Neural progenitor cell (in vitro differentiated cells): ENCODE measurements at regions not wholly inside any gene's neighbourhood (a gene's known extent, or its start where the extent isn't known, plus 50 kb on each side); places are given as distances from the start of the nearest gene placed in this dataset.

Source experiments
- DNase-seq: peaks from one replicate; pipeline ENCODE4 v3.0.0-alpha.2; 2016; ENCODE audit warnings: low spot score
- H2AFZ ChIP-seq: fragments of 200-600 bp; sonication (generic); replicated peaks from 2 replicates; pipeline ENCODE4 v1.6.1; 2016; ENCODE audit warnings: antibody characterized with exemption
- H3F3A ChIP-seq: fragments of 200-600 bp; sonication (generic); 2 replicates; pipeline ENCODE4 v1.6.1; 2016; ENCODE audit warnings: antibody characterized with exemption, low read depth
- H3K27ac ChIP-seq: fragments of 200-600 bp; sonication (generic); 2 replicates; pipeline ENCODE4 v1.5.1; 2016; ENCODE audit warnings: mild to moderate bottlenecking
- H3K27me3 ChIP-seq: fragments of 200-600 bp; sonication (generic); 2 replicates; pipeline ENCODE4 v1.6.1; 2016; ENCODE audit warnings: mild to moderate bottlenecking, moderate library complexity
- H3K36me3 ChIP-seq: fragments of 200-600 bp; sonication (generic); 2 replicates; pipeline ENCODE4 v1.5.1; 2016
- H3K4me1 ChIP-seq: fragments of 200-600 bp; sonication (generic); 2 replicates; pipeline ENCODE4 v1.6.1; 2016; ENCODE audit warnings: mixed run types
- H3K4me2 ChIP-seq: fragments of 200-600 bp; sonication (generic); 2 replicates; pipeline ENCODE4 v1.6.1; 2016
- H3K4me3 ChIP-seq: fragments of 200-600 bp; sonication (generic); 2 replicates; pipeline ENCODE4 v1.5.1; 2016
- H3K79me2 ChIP-seq: fragments of 200-600 bp; sonication (generic); 2 replicates; pipeline ENCODE4 v1.6.1; 2016; ENCODE audit warnings: low read depth
- H3K9ac ChIP-seq: fragments of 200-600 bp; sonication (generic); 2 replicates; pipeline ENCODE4 v1.6.1; 2016
- H3K9me3 ChIP-seq: fragments of 200-600 bp; sonication (generic); 2 replicates; pipeline ENCODE4 v1.5.1; 2016; ENCODE audit warnings: low read depth
- H4K20me1 ChIP-seq: fragments of 200-600 bp; sonication (generic); 2 replicates; pipeline ENCODE4 v1.6.1; 2016; ENCODE audit warnings: low read depth
- H3K27ac Mint-ChIP-seq: 3 replicates; pipeline ENCODE4 v1.8.0; 2021; ENCODE audit warnings: mixed read lengths
- H3K27me3 Mint-ChIP-seq: 2 replicates; pipeline ENCODE4 v1.8.0; 2022; ENCODE audit warnings: low read depth, mild to moderate bottlenecking, inconsistent platforms, moderate library complexity, mixed read lengths; ENCODE audit not compliant: insufficient read depth
- H3K36me3 Mint-ChIP-seq: 3 replicates; pipeline ENCODE4 v1.8.0; 2021; ENCODE audit warnings: mixed read lengths
- H3K4me1 Mint-ChIP-seq: 3 replicates; pipeline ENCODE4 v1.8.0; 2021; ENCODE audit warnings: mixed read lengths
- H3K4me3 Mint-ChIP-seq: 3 replicates; pipeline ENCODE4 v1.8.0; 2021; ENCODE audit warnings: mild to moderate bottlenecking, moderate library complexity, mixed read lengths
- H3K9me3 Mint-ChIP-seq: 3 replicates; pipeline ENCODE4 v1.8.0; 2020; ENCODE audit warnings: mixed read lengths
- CTCF ChIP-seq: fragments of 200-600 bp; sonication (generic); IDR thresholded peaks from 2 replicates; pipeline ENCODE4 v1.5.1; 2017; ENCODE audit warnings: antibody characterized with exemption, mild to moderate bottlenecking
- EZH2 ChIP-seq: fragments of 200-600 bp; sonication (generic); IDR thresholded peaks from 2 replicates; pipeline ENCODE4 v1.6.1; 2017; ENCODE audit warnings: antibody characterized with exemption, mild to moderate bottlenecking, moderate library complexity
- EZH2phosphoT487 ChIP-seq: fragments of 200-600 bp; sonication (generic); IDR thresholded peaks from 2 replicates; pipeline ENCODE4 v1.6.1; 2017; ENCODE audit warnings: antibody characterized with exemption

- Histone ChIP-seq H3K4me2 (no peak overlapping the region), H3K27ac (no peak overlapping the region)
- peaks cover 6% of the 10 kb centered on the region for H3K4me1 Mint-ChIP-seq
Observed at GRCh38 chr4:97015301-97015700, 1128.0 kb downstream of the STPG2 start.

GRCh38 chr4:97016186-97016907 is 1126.9 kb downstream of the STPG2 start:
- no peaks in the 10 kb centered on the region for H3K27me3 ChIP-seq
- H4K20me1 ChIP-seq = no peaks in the 10 kb centered on the region
- H3K36me3 ChIP-seq = no peaks in the 10 kb centered on the region
- H3K9ac ChIP-seq = no peak overlapping the region
- H3K4me2 ChIP-seq = no peak overlapping the region
- no peak overlapping the region for H3K4me3 ChIP-seq
- Mint-ChIP-seq H3K4me1 (no peaks in the 10 kb centered on the region), H3K9me3 (no peaks in the 10 kb centered on the region), H3K27me3 (no peaks in the 10 kb centered on the region), H3K27ac (no peak overlapping the region), H3K36me3 (no peaks in the 10 kb centered on the region), H3K4me3 (no peak overlapping the region)
- no peaks in the 10 kb centered on the region for H3F3A ChIP-seq
- H3K4me1 ChIP-seq = no peaks in the 10 kb centered on the region
- no peak for DNase-seq
- H2AFZ ChIP-seq = no peak overlapping the region
- H3K27ac ChIP-seq = no peak overlapping the region
- no peaks in the 10 kb centered on the region for H3K79me2 ChIP-seq
- H3K9me3 ChIP-seq = no peaks in the 10 kb centered on the region
- TF ChIP-seq EZH2 (no peak), EZH2phosphoT487 (no peak), CTCF (no peak)

More at GRCh38 chr4:97015301-97015700, 1128.0 kb downstream of the STPG2 start:
- no peak overlapping the region for H2AFZ ChIP-seq
- H3K27ac Mint-ChIP-seq = no peak overlapping the region
- H3K9ac ChIP-seq = no peak overlapping the region
- H3K4me1 ChIP-seq = no peaks in the 10 kb centered on the region
- H3K79me2 ChIP-seq = no peaks in the 10 kb centered on the region
- H3K36me3 ChIP-seq = no peaks in the 10 kb centered on the region
- no peaks in the 10 kb centered on the region for H3K27me3 Mint-ChIP-seq
- no peaks in the 10 kb centered on the region for H3K9me3 ChIP-seq
- no peak overlapping the region for H3K4me3 ChIP-seq
- DNase-seq = no peak
- H3K4me3 Mint-ChIP-seq = no peak overlapping the region
- no peaks in the 10 kb centered on the region for H3K36me3 Mint-ChIP-seq
- no peaks in the 10 kb centered on the region for H4K20me1 ChIP-seq
- no peaks in the 10 kb centered on the region for H3K27me3 ChIP-seq
- H3F3A ChIP-seq = no peaks in the 10 kb centered on the region
- no peaks in the 10 kb centered on the region for H3K9me3 Mint-ChIP-seq
- no peak for TF ChIP-seq CTCF
- no peak for TF ChIP-seq EZH2
- no peak for TF ChIP-seq EZH2phosphoT487

- Histone ChIP-seq H4K20me1 (no peaks in the 10 kb centered on the region), H3K4me2 (no peak overlapping the region), H3K4me3 (no peak overlapping the region), H3K36me3 (no peaks in the 10 kb centered on the region), H3K79me2 (no peaks in the 10 kb centered on the region), H3F3A (no peaks in the 10 kb centered on the region), H3K27ac (no peak overlapping the region), H3K9ac (no peak overlapping the region), H3K27me3 (no peaks in the 10 kb centered on the region), H3K9me3 (no peaks in the 10 kb centered on the region), H2AFZ (no peak overlapping the region), H3K4me1 (no peaks in the 10 kb centered on the region)
- Mint-ChIP-seq H3K36me3 (no peaks in the 10 kb centered on the region), H3K4me3 (no peak overlapping the region), H3K4me1 (peaks cover 15% of the 10 kb centered on the region), H3K27me3 (no peaks in the 10 kb centered on the region), H3K9me3 (no peaks in the 10 kb centered on the region), H3K27ac (no peak overlapping the region)
- DNase-seq = no peak
- no peak for TF ChIP-seq EZH2
- TF ChIP-seq EZH2phosphoT487 = no peak
- no peak for TF ChIP-seq CTCF
Observed at GRCh38 chr4:97027728-97028410, 1115.4 kb downstream of the STPG2 start.
